ENCODE measurements at regions not wholly inside any gene's neighbourhood (a gene's known extent, or its start where the extent isn't known, plus 50 kb on each side); places are given as distances from the start of the nearest gene placed in this dataset.

DNA sequence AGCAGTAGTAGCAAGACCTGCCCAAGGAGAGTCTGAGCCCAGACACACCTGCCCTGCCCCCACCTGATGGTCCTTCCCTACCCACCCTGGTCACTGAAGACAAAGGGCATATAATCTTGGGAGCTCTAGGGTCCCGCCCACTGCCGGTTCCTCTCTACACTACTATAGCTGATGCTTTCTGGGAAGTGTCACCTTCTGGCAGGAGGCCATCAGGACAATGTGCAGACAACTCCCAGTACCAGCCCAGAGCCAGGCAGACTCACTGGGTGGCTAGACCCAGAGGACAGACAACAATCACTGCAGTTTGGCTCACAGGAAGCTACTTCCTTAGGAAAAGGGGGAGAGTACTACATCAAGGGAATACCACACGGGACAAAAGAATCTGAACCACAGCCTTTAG, 312.7 kb downstream of the SPRY1 start:
- in situ Hi-C loops (cut with MboI; ENCODE audit: low sequenced_read_pairs), result no loop called here

DNA sequence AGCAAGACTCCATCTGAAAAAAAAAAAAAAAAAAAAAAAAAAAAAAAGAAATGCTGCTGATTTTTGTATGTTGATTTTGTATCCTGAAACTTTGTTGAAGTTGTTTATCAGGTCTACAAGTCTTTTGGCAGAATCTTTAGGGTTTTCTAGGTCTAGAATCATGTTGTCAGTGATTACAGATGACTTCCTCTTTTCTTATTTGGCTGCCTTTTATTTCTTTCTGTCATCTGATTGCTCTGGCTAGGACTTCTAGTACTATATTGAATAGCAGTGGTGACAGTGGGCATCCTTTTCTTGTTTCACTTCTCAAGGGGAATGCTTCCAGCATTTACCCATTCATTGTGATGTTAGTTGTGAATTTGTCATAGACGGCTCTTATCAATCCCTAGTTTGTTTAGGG, 334.4 kb downstream of the SPRY1 start:
- in situ Hi-C loops (cut with MboI; ENCODE audit: low sequenced_read_pairs), result no loop called here

- in situ Hi-C loops (cut with MboI; ENCODE audit: low sequenced_read_pairs), result no loop called here
These were observed 340.6 kb downstream of the SPRY1 start for GRCh38 chr4:123737156-123737555.

DNA sequence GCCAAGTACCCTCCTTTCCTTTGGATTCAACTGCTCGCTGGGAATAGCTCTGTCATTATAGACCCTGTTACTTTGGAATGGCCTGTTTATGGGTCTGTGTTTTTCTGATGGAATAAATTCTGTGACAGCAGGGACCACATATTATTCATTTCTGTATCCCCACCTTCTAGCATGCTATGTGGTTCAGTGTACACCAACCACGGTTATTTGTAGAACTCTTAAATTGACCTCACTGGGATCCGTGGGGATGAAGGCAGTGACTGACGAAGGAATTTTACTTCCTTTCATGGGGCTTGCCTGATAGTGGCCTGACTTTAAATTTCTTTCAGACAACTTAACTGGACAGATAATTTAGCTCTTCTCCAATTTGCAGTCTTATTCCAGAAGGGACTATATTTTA, 343.2 kb downstream of the SPRY1 start:
- in situ Hi-C loops (cut with MboI; ENCODE audit: low sequenced_read_pairs), result no loop called here

- in situ Hi-C loops (cut with MboI; ENCODE audit: low sequenced_read_pairs), result no loop called here
These were observed 343.6 kb downstream of the SPRY1 start for GRCh38 chr4:123740236-123740635.

DNA sequence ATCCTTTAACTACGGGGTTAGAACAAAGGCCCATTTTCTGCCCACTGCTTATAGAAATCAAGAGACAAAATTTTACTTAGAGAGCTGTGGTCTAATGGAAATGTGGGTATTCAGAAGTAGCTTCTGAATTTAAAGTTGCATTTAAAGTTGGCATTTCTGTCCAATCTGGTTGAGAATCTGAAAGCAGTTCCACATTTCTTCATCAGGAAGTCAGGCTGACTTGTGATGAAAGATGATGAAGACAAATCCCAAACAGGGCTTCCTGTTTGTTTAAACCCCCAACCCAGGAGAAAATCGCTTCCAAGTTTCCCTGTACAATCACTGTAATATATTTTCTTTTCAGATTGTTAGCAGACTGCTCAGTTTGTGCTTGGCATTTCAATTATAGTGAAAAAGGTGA, 345.3 kb downstream of the SPRY1 start:
- in situ Hi-C loops (cut with MboI; ENCODE audit: low sequenced_read_pairs), result no loop called here

- in situ Hi-C loops (cut with MboI; ENCODE audit: low sequenced_read_pairs), result no loop called here
These were observed 347.3 kb downstream of the SPRY1 start for GRCh38 chr4:123743848-123744247.

DNA sequence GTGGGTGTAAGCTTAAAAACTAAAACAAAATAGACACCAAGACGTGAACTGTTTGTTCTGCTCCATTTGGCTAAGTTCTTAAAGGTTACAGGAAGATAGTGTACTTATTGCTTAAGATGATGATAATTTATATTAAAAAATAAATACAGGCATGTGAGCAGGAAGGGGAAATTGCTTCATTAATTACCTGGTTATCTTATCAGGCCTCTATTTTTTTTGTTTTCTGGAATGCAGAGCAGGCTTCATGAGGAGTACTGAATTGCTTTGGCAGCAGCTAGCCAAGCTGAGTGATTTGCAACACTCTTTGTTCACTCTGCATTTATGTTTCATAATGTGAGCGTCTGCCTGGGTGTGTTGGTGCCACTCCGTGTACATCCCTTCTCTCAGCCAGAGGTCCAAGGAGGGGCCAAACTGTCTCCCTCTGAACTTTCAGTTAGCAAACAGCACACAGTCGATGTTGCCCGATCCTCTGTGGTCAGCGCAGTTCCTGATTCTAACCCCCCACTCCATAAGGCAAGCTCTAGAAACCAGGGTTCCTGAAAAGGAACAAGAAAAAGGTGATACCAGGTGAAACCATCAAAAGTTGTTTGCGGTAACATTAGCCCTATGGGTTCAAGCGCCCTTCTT, 348.2 kb downstream of the SPRY1 start:
- in situ Hi-C loops (cut with MboI; ENCODE audit: low sequenced_read_pairs), result no loop called here

DNA sequence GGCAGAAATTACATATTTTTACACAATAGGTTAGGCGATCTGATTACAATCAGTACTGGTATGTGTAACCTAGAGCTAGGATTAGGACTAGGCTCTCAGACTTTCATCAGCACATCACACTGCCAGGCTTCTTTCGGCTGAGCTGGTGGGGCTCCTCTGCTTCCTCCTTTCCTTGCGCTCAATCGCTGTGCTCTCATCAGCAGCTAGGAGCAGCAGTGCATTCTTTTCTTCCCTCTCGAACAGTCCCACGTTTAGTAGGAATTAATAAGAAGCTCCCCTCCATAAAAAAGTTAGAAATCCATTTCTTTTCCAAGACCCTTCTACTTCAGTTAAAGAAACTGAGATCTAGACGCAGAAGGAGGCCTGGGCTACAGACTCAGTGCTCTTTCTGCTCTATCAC, 350.4 kb downstream of the SPRY1 start:
- in situ Hi-C loops (cut with MboI; ENCODE audit: low sequenced_read_pairs), result no loop called here

DNA sequence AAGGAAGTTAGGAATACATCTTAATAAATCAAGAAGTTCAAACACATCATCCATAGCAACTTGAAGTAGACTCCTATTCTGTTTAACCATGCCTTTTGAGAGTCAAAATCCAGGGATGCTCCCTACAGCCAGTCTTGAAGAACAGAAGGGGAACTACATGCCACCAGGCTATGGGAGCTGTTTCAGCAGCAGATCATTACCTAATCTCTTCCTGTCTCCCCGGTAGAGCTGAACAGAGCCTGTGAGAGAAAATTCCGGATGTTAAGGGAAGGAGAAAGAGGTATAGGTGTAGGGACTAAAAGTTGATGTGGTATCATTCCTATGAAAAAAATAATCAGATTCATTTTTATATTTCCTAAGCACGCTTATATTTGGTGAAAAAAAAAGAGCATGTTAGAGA, 352.2 kb downstream of the SPRY1 start:
- in situ Hi-C loops (cut with MboI; ENCODE audit: low sequenced_read_pairs), result no loop called here

- in situ Hi-C loops (cut with MboI; ENCODE audit: low sequenced_read_pairs), result no loop called here
These were observed 352.8 kb downstream of the SPRY1 start for GRCh38 chr4:123749383-123749782.

GRCh38 chr4:123750044-123750443, 353.4 kb downstream of the SPRY1 start:
- in situ Hi-C loops (cut with MboI; ENCODE audit: low sequenced_read_pairs), result no loop called here

- in situ Hi-C loops (cut with MboI; ENCODE audit: low sequenced_read_pairs), result no loop called here
These were observed 359.1 kb downstream of the SPRY1 start for GRCh38 chr4:123755655-123756054.

DNA sequence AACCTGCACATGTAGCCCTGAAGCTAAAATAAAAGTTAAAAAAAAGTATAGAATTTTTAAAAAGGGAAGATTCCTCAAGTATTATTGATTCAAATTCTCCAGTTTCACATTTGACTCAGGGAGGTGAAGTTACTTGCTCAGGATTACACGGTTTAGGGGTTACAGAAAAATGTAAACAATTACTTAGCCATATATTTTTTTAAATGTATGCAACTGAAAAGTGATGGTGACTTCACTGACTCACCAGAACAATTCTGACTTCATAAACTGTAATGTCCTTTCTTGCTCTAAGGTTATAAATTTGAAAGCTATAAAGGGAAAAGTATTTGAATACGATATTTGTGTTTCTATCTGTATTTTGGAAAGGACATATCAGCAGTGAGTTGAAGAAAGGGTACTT, 371.2 kb downstream of the SPRY1 start:
- in situ Hi-C loops (cut with MboI; ENCODE audit: low sequenced_read_pairs), result no loop called here

- in situ Hi-C loops (cut with MboI; ENCODE audit: low sequenced_read_pairs), result no loop called here
These were observed 374.3 kb downstream of the SPRY1 start for GRCh38 chr4:123770884-123771283.

GRCh38 chr4:123776267-123776666, 379.7 kb downstream of the SPRY1 start:
- in situ Hi-C loops (cut with MboI; ENCODE audit: low sequenced_read_pairs), result no loop called here

GRCh38 chr4:123777373-123777772, 380.8 kb downstream of the SPRY1 start:
- in situ Hi-C loops (cut with MboI; ENCODE audit: low sequenced_read_pairs), result no loop called here

GRCh38 chr4:123783151-123783790, 386.7 kb downstream of the SPRY1 start:
- in situ Hi-C loops (cut with MboI; ENCODE audit: low sequenced_read_pairs), result no loop called here

GRCh38 chr4:123783921-123784320, 387.3 kb downstream of the SPRY1 start:
- in situ Hi-C loops (cut with MboI; ENCODE audit: low sequenced_read_pairs), result no loop called here

DNA sequence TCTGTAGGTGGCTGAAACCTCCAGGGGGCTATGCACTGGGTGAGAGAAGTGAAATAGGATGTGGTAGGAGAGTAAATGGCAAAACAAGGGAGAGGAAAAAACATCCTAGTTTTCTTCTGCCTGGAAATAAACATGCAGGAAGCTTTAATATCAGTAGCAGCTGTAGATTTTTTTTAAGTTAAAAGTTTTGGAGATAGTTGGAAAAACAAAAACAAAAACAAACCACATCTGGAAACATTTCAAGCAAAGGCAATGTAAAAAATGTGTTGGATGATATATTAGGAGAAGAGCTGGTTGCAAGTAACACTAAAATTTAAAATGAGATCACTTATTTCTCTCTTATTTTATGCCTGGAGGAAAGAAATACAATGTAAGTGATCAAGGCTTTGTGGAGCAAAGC, 388.0 kb downstream of the SPRY1 start:
- in situ Hi-C loops (cut with MboI; ENCODE audit: low sequenced_read_pairs), result no loop called here

GRCh38 chr4:123785538-123785937, 388.9 kb downstream of the SPRY1 start:
- in situ Hi-C loops (cut with MboI; ENCODE audit: low sequenced_read_pairs), result no loop called here

- in situ Hi-C loops (cut with MboI; ENCODE audit: low sequenced_read_pairs), result no loop called here
These were observed 389.7 kb downstream of the SPRY1 start for GRCh38 chr4:123786163-123786915.
